ENCODE measurements at regions not wholly inside any gene's neighbourhood (a gene's known extent, or its start where the extent isn't known, plus 50 kb on each side); places are given as distances from the start of the nearest gene placed in this dataset.

GRCh38 chr6:165987483-165988301, 180.0 kb downstream of the TBXT start:
- TF ChIP-seq CTCF (conservative IDR thresholded peaks at IDR 0.05; ENCODE audit: low read length): no peak; the same call in 1 of the 2 replicates
- H3K4me3 ChIP-seq (ENCODE audit: low read length): peak overlapping the region; percentile 64
- DNase-seq (ENCODE audit: low read depth): peak; percentile 69

DNA sequence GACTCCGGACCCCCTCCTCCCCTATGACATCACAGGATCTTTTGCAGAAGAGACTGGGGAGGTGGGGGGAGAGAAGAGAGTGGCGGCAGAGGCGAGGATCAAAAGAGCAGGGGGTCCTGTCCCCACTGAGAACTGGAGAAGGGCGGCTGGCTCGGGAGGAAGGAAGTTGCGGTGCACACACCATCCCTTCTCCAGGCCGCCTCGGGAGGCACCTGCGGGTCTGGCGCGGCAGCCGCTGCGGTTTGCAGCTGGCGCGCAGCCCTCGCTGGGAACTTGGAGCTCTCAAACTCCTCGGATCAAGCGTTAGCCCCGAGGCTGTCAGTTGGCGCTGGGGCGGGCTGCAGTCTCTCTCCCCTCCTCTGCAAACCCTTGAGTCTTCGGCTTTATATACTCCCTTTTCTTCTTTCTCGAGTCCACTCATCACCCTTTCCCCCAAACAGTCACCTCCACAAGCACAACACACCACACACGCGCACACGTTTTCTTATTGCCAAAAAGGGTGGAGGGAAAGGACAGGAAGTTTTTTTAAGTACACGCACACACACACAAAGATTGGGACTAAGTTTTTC, 180.7 kb downstream of the TBXT start:
- TF ChIP-seq CTCF (conservative IDR thresholded peaks at IDR 0.05; ENCODE audit: low read length): no peak
- H3K4me3 ChIP-seq (ENCODE audit: low read length): peak overlapping the region; percentile 64
- DNase-seq (ENCODE audit: low read depth): no peak

DNA sequence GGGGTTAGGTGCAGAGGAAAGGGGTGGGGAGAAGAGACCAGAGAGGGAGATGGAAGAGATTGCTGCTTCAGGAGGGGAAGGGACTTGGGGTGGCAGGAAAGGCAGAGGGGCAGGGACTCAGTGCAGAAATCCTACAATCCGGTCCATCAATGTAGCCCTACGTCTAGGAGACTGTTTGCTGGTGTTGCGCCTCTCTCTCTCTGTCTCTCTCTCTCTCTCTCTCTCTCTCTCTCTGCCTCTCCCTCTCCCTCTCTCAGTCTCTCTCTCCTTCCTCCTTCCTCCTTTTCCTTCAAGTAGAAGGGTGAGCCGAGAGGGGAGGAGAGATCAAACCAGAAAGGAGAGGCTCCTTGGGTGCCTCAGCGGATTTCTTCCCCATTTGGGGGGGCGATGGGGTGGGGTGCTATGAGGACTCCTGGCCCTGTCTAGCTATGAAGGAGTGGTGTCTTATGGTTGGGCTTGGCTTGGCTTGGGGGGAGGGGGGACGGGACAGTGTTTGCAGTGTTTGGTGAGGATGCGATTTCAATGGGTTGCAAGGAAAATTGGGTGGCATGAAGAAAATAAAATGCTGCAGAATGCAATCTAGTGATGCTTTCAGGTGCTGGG, 181.2 kb downstream of the TBXT start:
- DNase-seq (ENCODE audit: low read depth): no peak
- TF ChIP-seq CTCF (conservative IDR thresholded peaks at IDR 0.05; ENCODE audit: low read length): no peak
- H3K4me3 ChIP-seq (ENCODE audit: low read length): peak overlapping the region; percentile 64

DNA sequence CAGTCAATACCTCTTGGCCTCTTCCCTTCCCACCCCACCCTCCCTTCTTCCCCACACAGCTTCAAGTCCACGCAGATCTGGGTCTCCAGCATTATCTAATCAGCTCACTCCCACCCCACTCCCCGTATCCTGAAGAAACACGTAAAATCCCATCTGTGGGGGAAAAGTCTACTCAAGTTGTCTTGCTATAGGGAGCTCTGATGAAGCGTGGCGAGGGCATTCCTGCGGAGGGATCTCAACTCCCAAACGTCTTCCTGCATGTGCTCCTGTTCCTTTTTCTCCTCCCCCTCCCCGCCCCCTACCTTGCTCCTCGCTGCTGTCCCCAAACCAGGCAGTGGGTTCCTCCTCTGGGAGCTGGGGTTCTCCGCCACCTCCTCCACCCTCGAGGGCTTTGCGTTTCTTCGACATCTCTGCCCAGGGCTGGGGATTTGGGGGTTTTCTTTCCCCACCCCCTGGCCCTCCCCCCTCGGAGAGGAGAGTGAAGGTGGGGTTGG, 181.8 kb downstream of the TBXT start:
- no peak for TF ChIP-seq CTCF (conservative IDR thresholded peaks at IDR 0.05; ENCODE audit: low read length)
- no peak for DNase-seq (ENCODE audit: low read depth)
- H3K4me3 ChIP-seq (ENCODE audit: low read length): no peak overlapping the region

- DNase-seq (ENCODE audit: low read depth): no peak
- TF ChIP-seq CTCF (conservative IDR thresholded peaks at IDR 0.05; ENCODE audit: low read length): no peak
- H3K4me3 ChIP-seq (ENCODE audit: low read length): no peak overlapping the region
Observed at GRCh38 chr6:165985281-165985805, 182.3 kb downstream of the TBXT start.

GRCh38 chr6:165984729-165985275, 182.8 kb downstream of the TBXT start:
- TF ChIP-seq CTCF (conservative IDR thresholded peaks at IDR 0.05; ENCODE audit: low read length): no peak
- H3K4me3 ChIP-seq (ENCODE audit: low read length): no peak overlapping the region
- DNase-seq (ENCODE audit: low read depth): no peak

Measured in AG10803 (cell line).